Inflammatory macrophage (primary cell): ENCODE measurements at regions not wholly inside any gene's neighbourhood (a gene's known extent, or its start where the extent isn't known, plus 50 kb on each side); places are given as distances from the start of the nearest gene placed in this dataset.

ENCODE experiments used
- DNase-seq, 2 donors: peaks; one replicate each; pipeline ENCODE4 v3.0.0-alpha.2; 2020 to 2022

GRCh38 chr12:77401064-77401769 is 335.8 kb upstream of the E2F7 start:
- no peak for DNase-seq

- DNase-seq, result no peak
Measured at GRCh38 chr12:77392467-77393088, 327.2 kb upstream of the E2F7 start.

GRCh38 chr12:77388445-77389265 is 323.3 kb upstream of the E2F7 start:
- no peak for DNase-seq

GRCh38 chr12:77387671-77388070 is 322.3 kb upstream of the E2F7 start:
- DNase-seq, result no peak

- no peak for DNase-seq
Measured at GRCh38 chr12:77387214-77387613, 321.8 kb upstream of the E2F7 start.

- DNase-seq, result no peak
Measured at GRCh38 chr12:77384941-77385340, 319.6 kb upstream of the E2F7 start.

- DNase-seq, result peak; percentile 29 to 40
Measured at GRCh38 chr12:77382096-77382742, 316.9 kb upstream of the E2F7 start.

- DNase-seq, result no peak
Measured at GRCh38 chr12:77377622-77378021, 312.3 kb upstream of the E2F7 start.

GRCh38 chr12:77377116-77377515 is 311.7 kb upstream of the E2F7 start:
- DNase-seq, result no peak

GRCh38 chr12:77374673-77375072 is 309.3 kb upstream of the E2F7 start:
- no peak for DNase-seq

GRCh38 chr12:77372494-77372893 is 307.1 kb upstream of the E2F7 start:
- DNase-seq, result no peak

- DNase-seq, result no peak
Measured at GRCh38 chr12:77372026-77372425, 306.7 kb upstream of the E2F7 start.

GRCh38 chr12:77368379-77368778 is 303.0 kb upstream of the E2F7 start:
- no peak for DNase-seq

- no peak for DNase-seq
Measured at GRCh38 chr12:77366616-77367015, 301.2 kb upstream of the E2F7 start.

- no peak for DNase-seq
Measured at GRCh38 chr12:77364400-77364799, 299.0 kb upstream of the E2F7 start.

GRCh38 chr12:77362509-77363210 is 297.3 kb upstream of the E2F7 start:
- no peak for DNase-seq

GRCh38 chr12:77357655-77358054 is 292.3 kb upstream of the E2F7 start:
- no peak for DNase-seq

- DNase-seq, result no peak
Measured at GRCh38 chr12:77354766-77355362, 289.5 kb upstream of the E2F7 start.

- no peak for DNase-seq
Measured at GRCh38 chr12:77352946-77353345, 287.6 kb upstream of the E2F7 start.

GRCh38 chr12:77351860-77352259 is 286.5 kb upstream of the E2F7 start:
- DNase-seq, result no peak

GRCh38 chr12:77349689-77350370 is 284.5 kb upstream of the E2F7 start:
- DNase-seq, result no peak

GRCh38 chr12:77347017-77347416 is 281.6 kb upstream of the E2F7 start:
- DNase-seq, result no peak
